DMS 273 treated with DMSO at 0.1 percent for 48 hours (cell line): ENCODE measurements at regions not wholly inside any gene's neighbourhood (a gene's known extent, or its start where the extent isn't known, plus 50 kb on each side); places are given as distances from the start of the nearest gene placed in this dataset.

ENCODE experiments used
- DNase-seq: peaks from one replicate; lab custom pipeline; 2025; lab: John Stamatoyannopoulos, UW

GRCh38 chr2:118698564-118698963 lies 148.9 kb downstream of the EN1 start:
- no peak for DNase-seq

GRCh38 chr2:118697781-118698180 lies 149.7 kb downstream of the EN1 start:
- no peak for DNase-seq

GRCh38 chr2:118696786-118697465 lies 150.5 kb downstream of the EN1 start:
- DNase-seq, result no peak

- DNase-seq, result no peak
Measured at GRCh38 chr2:118693287-118693822, 154.1 kb downstream of the EN1 start.

- DNase-seq, result no peak
Measured at GRCh38 chr2:118689874-118690273, 157.6 kb downstream of the EN1 start.

- no peak for DNase-seq
Measured at GRCh38 chr2:118689456-118689855, 158.0 kb downstream of the EN1 start.

GRCh38 chr2:118689033-118689432 lies 158.4 kb downstream of the EN1 start:
- no peak for DNase-seq

GRCh38 chr2:118687698-118688097 lies 159.8 kb downstream of the EN1 start:
- no peak for DNase-seq

- DNase-seq, result no peak
Measured at GRCh38 chr2:118687192-118687591, 160.3 kb downstream of the EN1 start.

GRCh38 chr2:118686346-118686745 lies 161.1 kb downstream of the EN1 start:
- DNase-seq, result no peak

GRCh38 chr2:118683460-118683859 lies 164.0 kb downstream of the EN1 start:
- no peak for DNase-seq

- DNase-seq, result no peak
Measured at GRCh38 chr2:118678985-118679384, 168.5 kb downstream of the EN1 start.

GRCh38 chr2:118677546-118677945 lies 169.9 kb downstream of the EN1 start:
- DNase-seq, result no peak

- no peak for DNase-seq
Measured at GRCh38 chr2:118675531-118675930, 171.9 kb downstream of the EN1 start.

GRCh38 chr2:118672571-118673158 lies 174.8 kb downstream of the EN1 start:
- DNase-seq, result no peak

GRCh38 chr2:118671701-118672454 lies 175.6 kb downstream of the EN1 start:
- DNase-seq, result no peak

- no peak for DNase-seq
Measured at GRCh38 chr2:118670838-118671237, 176.6 kb downstream of the EN1 start.

GRCh38 chr2:118670276-118670675 lies 177.2 kb downstream of the EN1 start:
- no peak for DNase-seq

GRCh38 chr2:118669654-118670053 lies 177.8 kb downstream of the EN1 start:
- DNase-seq, result no peak

- no peak for DNase-seq
Measured at GRCh38 chr2:118668431-118669424, 178.7 kb downstream of the EN1 start.

- DNase-seq, result no peak
Measured at GRCh38 chr2:118667964-118668363, 179.5 kb downstream of the EN1 start.

GRCh38 chr2:118667348-118667747 lies 180.1 kb downstream of the EN1 start:
- no peak for DNase-seq
